Naive thymus-derived CD4-positive, alpha-beta T cell (primary cell): ENCODE measurements at regions not wholly inside any gene's neighbourhood (a gene's known extent, or its start where the extent isn't known, plus 50 kb on each side); places are given as distances from the start of the nearest gene placed in this dataset.

ENCODE experiments used
- ATAC-seq: fragments of 150-1000 bp; cut with Tn5 transposase; 2 replicates; pipeline ENCODE4 v1.10.0; 2021; ENCODE audit warnings: mild to moderate bottlenecking, moderate library complexity
- CTCF ChIA-PET: fragments of 350-600 bp; sonication (Branson Sonifier 250); formaldehyde crosslinking; loops from one replicate; lab custom pipeline; 2021; ENCODE audit warnings: antibody characterized with exemption; lab: Charles Lee
- POLR2A ChIA-PET: fragments of 350-600 bp; sonication (Branson Sonifier 250); formaldehyde crosslinking; loops from one replicate; lab custom pipeline; 2021; ENCODE audit warnings: antibody characterized with exemption, inconsistent platforms; lab: Charles Lee
- DNase-seq, 9 donors: peaks; one replicate each; pipeline versions ENCODE4 v3.0.0 to v3.0.0-alpha.2; 2020 to 2022; ENCODE audit warnings: mixed read lengths in 1 of 9
- H3K27ac ChIP-seq: one replicate; pipeline ENCODE4 v1.7.0; 2013; ENCODE audit warnings: mild to moderate bottlenecking, low read depth, low read length, moderate library complexity
- H3K27me3 ChIP-seq, 2 donors: one replicate each; pipeline ENCODE4 v1.7.0; 2013; ENCODE audit warnings: low read length in 2 of 2, mild to moderate bottlenecking in 2 of 2, moderate library complexity in 2 of 2; ENCODE audit not compliant: control insufficient read depth in 2 of 2, insufficient read depth in 2 of 2
- H3K36me3 ChIP-seq, 3 experiments: 1 replicate in 2 of 3; 2 replicates in 1 of 3; pipeline ENCODE4 v1.7.0; 2013; ENCODE audit warnings: low read length in 3 of 3, mild to moderate bottlenecking in 3 of 3, moderate library complexity in 1 of 3; ENCODE audit not compliant: insufficient read depth in 3 of 3, control insufficient read depth in 2 of 3
- H3K4me1 ChIP-seq, 2 donors: one replicate each; pipeline ENCODE4 v1.7.0; 2013; ENCODE audit warnings: low read length in 2 of 2, mild to moderate bottlenecking in 2 of 2, moderate library complexity in 1 of 2; ENCODE audit not compliant: control insufficient read depth in 2 of 2, insufficient read depth in 2 of 2
- H3K4me3 ChIP-seq: 2 replicates; pipeline ENCODE4 v1.7.0; 2013; ENCODE audit warnings: mild to moderate bottlenecking, low read length
- H3K9me3 ChIP-seq, 3 experiments: 1 replicate in 2 of 3; 2 replicates in 1 of 3; pipeline ENCODE4 v1.7.0; 2013; ENCODE audit warnings: low read length in 3 of 3; ENCODE audit not compliant: control insufficient read depth in 2 of 3
- H3K27ac Mint-ChIP-seq, 9 donors: one replicate each; pipeline ENCODE4 v1.8.0; 2020 to 2022; ENCODE audit warnings: mixed read lengths in 9 of 9, mild to moderate bottlenecking in 8 of 9, moderate library complexity in 5 of 9, inconsistent platforms in 2 of 9
- H3K27me3 Mint-ChIP-seq, 5 donors: one replicate each; pipeline ENCODE4 v1.8.0; 2021 to 2022; ENCODE audit warnings: mixed read lengths in 5 of 5, mild to moderate bottlenecking in 1 of 5
- H3K36me3 Mint-ChIP-seq, 5 donors: one replicate each; pipeline ENCODE4 v1.8.0; 2020 to 2022; ENCODE audit warnings: mixed read lengths in 5 of 5, mild to moderate bottlenecking in 3 of 5, inconsistent platforms in 1 of 5
- H3K4me1 Mint-ChIP-seq, 7 donors: one replicate each; pipeline ENCODE4 v1.8.0; 2020 to 2022; ENCODE audit warnings: mixed read lengths in 7 of 7, mild to moderate bottlenecking in 3 of 7, inconsistent platforms in 1 of 7
- H3K4me3 Mint-ChIP-seq, 10 donors: one replicate each; pipeline ENCODE4 v1.8.0; 2020 to 2022; ENCODE audit warnings: mild to moderate bottlenecking in 10 of 10, mixed read lengths in 10 of 10, moderate library complexity in 6 of 10, inconsistent platforms in 2 of 10
- H3K9me3 Mint-ChIP-seq, 11 donors: one replicate each; pipeline ENCODE4 v1.8.0; 2020 to 2022; ENCODE audit warnings: mixed read lengths in 11 of 11, mild to moderate bottlenecking in 4 of 11, inconsistent platforms in 1 of 11, moderate library complexity in 1 of 11
- intact Hi-C, 2 donors: fragments of 100-400 bp; cut with micrococcal nuclease; formaldehyde crosslinking; loops; one replicate each; pipeline ENCODE4 v1.15.1; 2023

- H3K36me3 Mint-ChIP-seq, result peaks cover 0 to 18% (median 0%) of the 10 kb centered on the region in 5 donors
Measured at GRCh38 chr1:193451001-193451400, 264.6 kb upstream of the B3GALT2 start.

DNA sequence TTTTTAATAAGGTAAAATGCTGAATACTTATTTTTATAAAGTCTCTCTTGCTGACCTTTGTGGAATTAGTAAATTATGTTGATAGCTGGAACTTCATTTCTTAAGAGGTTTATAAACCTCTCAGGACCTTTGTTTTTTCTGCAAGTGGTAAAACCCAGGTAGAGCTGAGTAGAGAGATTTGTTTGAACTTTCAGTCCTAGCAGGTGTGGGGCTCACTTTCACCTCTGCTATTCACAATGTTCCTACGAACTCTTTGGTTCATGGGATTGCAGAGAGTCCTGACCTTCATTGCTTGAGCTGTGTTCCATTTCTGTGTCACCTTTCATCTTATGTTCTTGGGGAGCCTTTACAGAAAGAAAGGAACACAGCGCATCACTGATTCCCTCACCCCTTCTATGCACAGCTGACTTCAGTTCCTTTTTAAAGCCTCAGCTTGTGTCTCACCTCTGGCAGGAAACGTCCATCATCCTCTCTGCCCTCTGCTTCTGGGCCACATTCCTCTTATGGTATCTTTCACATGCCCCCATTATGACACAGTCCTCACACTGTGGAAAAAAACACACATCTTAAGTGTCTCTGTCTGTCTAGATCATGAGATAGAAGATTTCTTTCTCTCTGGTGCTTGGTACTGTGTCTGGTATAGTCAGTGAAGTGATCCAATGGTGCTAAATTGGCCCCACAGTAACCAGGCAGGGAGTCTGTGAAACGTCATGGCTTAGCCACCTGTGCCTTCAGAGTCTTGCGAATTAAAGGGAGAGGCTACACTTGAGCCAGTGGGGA, 262.5 kb upstream of the B3GALT2 start:
- Histone ChIP-seq H3K4me3 (no peak overlapping the region), H3K9me3 (no peaks in the 10 kb centered on the region), H3K27me3 (no peaks in the 10 kb centered on the region), H3K27ac (peak overlapping the region; percentile 3), H3K4me1 (peaks cover 0 to 7% of the 10 kb centered on the region in 2 donors), H3K36me3 (no peaks in the 10 kb centered on the region)
- H3K9me3 Mint-ChIP-seq, result peaks cover 0 to 7% (median 0%) of the 10 kb centered on the region in 11 donors
- no peaks in the 10 kb centered on the region for H3K27me3 Mint-ChIP-seq
- DNase-seq, result peak in 2 of 9 donors; percentile 13 to 19
- POLR2A ChIA-PET, result interaction anchor here (1.8 to 2.0 kb wide), 2 partner anchors 10 to 30 kb away, joined by 5 to 11 read pairs; no protein-coding TSS in a partner anchor
- CTCF ChIA-PET, result no interaction called here
- H3K36me3 Mint-ChIP-seq, result peaks cover 0 to 19% (median 0%) of the 10 kb centered on the region in 5 donors
- H3K27ac Mint-ChIP-seq, result peak overlapping the region; percentile 1 to 80 (median 63)
- peaks cover 8 to 20% (median 15%) of the 10 kb centered on the region in 7 donors for H3K4me1 Mint-ChIP-seq
- intact Hi-C loops, result loop anchor here in 1 of 2 donors (2.0 kb wide), 1 partner anchor 14 kb away; no protein-coding TSS in a partner anchor
- peak; percentile 50 for ATAC-seq
- peak overlapping the region in 8 of 10 donors; percentile 1 to 36 (median 13) for H3K4me3 Mint-ChIP-seq

More at GRCh38 chr1:193451001-193451400, 264.6 kb upstream of the B3GALT2 start:
- DNase-seq, result no peak
- Mint-ChIP-seq H3K27ac (peak overlapping the region in 1 of 9 donors; percentile 3), H3K27me3 (no peaks in the 10 kb centered on the region), H3K9me3 (peaks cover 0 to 5% (median 0%) of the 10 kb centered on the region in 11 donors), H3K4me3 (no peak overlapping the region), H3K4me1 (peaks cover 8 to 20% (median 15%) of the 10 kb centered on the region in 7 donors)
- ChIA-PET POLR2A (interaction anchor here (1.1 kb wide), 1 partner anchor 10 kb away, joined by 4 read pairs; no protein-coding TSS in a partner anchor), CTCF (no interaction called here)
- no peak overlapping the region for H3K27ac ChIP-seq
- H3K4me1 ChIP-seq, result peaks cover 0 to 7% of the 10 kb centered on the region in 2 donors
- ATAC-seq, result no peak
- intact Hi-C loops, result loop anchor here in 1 of 2 donors (10.0 kb wide), 1 partner anchor 304 kb away; no protein-coding TSS in a partner anchor
- H3K9me3 ChIP-seq, result no peaks in the 10 kb centered on the region
- H3K36me3 ChIP-seq, result no peaks in the 10 kb centered on the region
- no peak overlapping the region for H3K4me3 ChIP-seq
- no peaks in the 10 kb centered on the region for H3K27me3 ChIP-seq

DNA sequence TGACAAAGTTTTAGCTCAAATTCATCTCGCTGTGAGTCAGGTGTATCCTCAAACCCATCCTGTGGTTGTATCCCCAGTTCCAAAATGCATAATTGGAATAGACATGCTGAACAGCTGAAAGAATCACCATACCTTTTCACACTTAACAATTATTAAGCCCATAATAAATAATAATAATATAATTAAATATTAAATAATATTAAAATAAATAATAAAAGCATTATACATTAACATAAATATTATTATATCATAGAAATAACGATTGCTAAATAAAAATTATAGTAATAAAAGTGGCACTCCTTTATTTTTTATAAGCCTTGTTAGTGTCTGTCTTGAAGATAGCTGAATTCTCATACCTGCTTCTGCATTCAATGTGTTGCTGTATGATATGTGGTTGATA, 257.5 kb upstream of the B3GALT2 start:
- Mint-ChIP-seq H3K4me3 (no peak overlapping the region), H3K36me3 (peaks cover 0 to 47% (median 3%) of the 10 kb centered on the region in 5 donors), H3K9me3 (peaks cover 0 to 25% (median 3%) of the 10 kb centered on the region in 11 donors), H3K4me1 (peaks cover 2 to 21% (median 8%) of the 10 kb centered on the region in 7 donors), H3K27me3 (no peaks in the 10 kb centered on the region), H3K27ac (no peak overlapping the region)
- no peak overlapping the region for H3K4me3 ChIP-seq
- DNase-seq (no peak), ATAC-seq (no peak)
- H3K36me3 ChIP-seq, result no peaks in the 10 kb centered on the region
- CTCF ChIA-PET, result no interaction called here
- no peak overlapping the region for H3K27ac ChIP-seq
- H3K27me3 ChIP-seq, result no peaks in the 10 kb centered on the region
- peaks cover 0 to 2% of the 10 kb centered on the region in 2 donors for H3K4me1 ChIP-seq
- POLR2A ChIA-PET, result interaction anchor here (0.8 to 2.0 kb wide), 3 partner anchors 15 to 31 kb away, joined by 3 to 7 read pairs (median 3); no protein-coding TSS in a partner anchor
- H3K9me3 ChIP-seq, result no peaks in the 10 kb centered on the region
- intact Hi-C loops, result no loop called here

GRCh38 chr1:193438771-193439170, 252.4 kb upstream of the B3GALT2 start:
- no peak overlapping the region for H3K4me3 Mint-ChIP-seq
- ChIA-PET CTCF (no interaction called here), POLR2A (interaction anchor here (0.7 kb wide), 1 partner anchor 187 kb away, joined by 3 read pairs; no protein-coding TSS in a partner anchor)
- no peaks in the 10 kb centered on the region for H3K36me3 ChIP-seq
- ATAC-seq (no peak), DNase-seq (no peak)
- intact Hi-C loops, result loop anchor here (1.0 to 2.0 kb wide), 3 partner anchors 20 to 40 kb away; no protein-coding TSS in a partner anchor
- no peaks in the 10 kb centered on the region for H3K27me3 ChIP-seq
- peaks cover 0 to 46% (median 12%) of the 10 kb centered on the region in 7 donors for H3K4me1 Mint-ChIP-seq
- no peak overlapping the region for H3K4me3 ChIP-seq
- H3K36me3 Mint-ChIP-seq, result peaks cover 3 to 75% (median 9%) of the 10 kb centered on the region in 5 donors
- peaks cover 3 to 42% (median 15%) of the 10 kb centered on the region in 11 donors for H3K9me3 Mint-ChIP-seq
- no peak overlapping the region for H3K27ac ChIP-seq
- peak overlapping the region in 3 of 9 donors; percentile 7 to 68 (median 28) for H3K27ac Mint-ChIP-seq
- H3K4me1 ChIP-seq, result peaks cover 5 to 12% of the 10 kb centered on the region in 2 donors
- no peaks in the 10 kb centered on the region for H3K27me3 Mint-ChIP-seq
- peaks cover 0 to 3% (median 0%) of the 10 kb centered on the region in 3 experiments for H3K9me3 ChIP-seq

- CTCF ChIA-PET, result no interaction called here
- H3K4me1 ChIP-seq, result peaks cover 5 to 12% of the 10 kb centered on the region in 2 donors
- POLR2A ChIA-PET, result interaction anchor here (0.7 kb wide), 1 partner anchor 188 kb away, joined by 3 read pairs; no protein-coding TSS in a partner anchor
- intact Hi-C loops, result loop anchor here (1.0 to 2.0 kb wide), 3 partner anchors 20 to 40 kb away; no protein-coding TSS in a partner anchor
- H3K9me3 Mint-ChIP-seq, result peaks cover 3 to 46% (median 20%) of the 10 kb centered on the region in 11 donors
- H3K36me3 Mint-ChIP-seq, result peaks cover 3 to 80% (median 13%) of the 10 kb centered on the region in 5 donors
- no peaks in the 10 kb centered on the region for H3K36me3 ChIP-seq
- H3K27me3 ChIP-seq, result no peaks in the 10 kb centered on the region
- H3K27ac Mint-ChIP-seq, result peak overlapping the region in 3 of 9 donors; percentile 7 to 92 (median 23)
- H3K9me3 ChIP-seq, result peaks cover 0 to 7% (median 0%) of the 10 kb centered on the region in 3 experiments
- ATAC-seq (no peak), DNase-seq (no peak)
- H3K27ac ChIP-seq, result no peak overlapping the region
- no peaks in the 10 kb centered on the region for H3K27me3 Mint-ChIP-seq
- peaks cover 0 to 46% (median 12%) of the 10 kb centered on the region in 7 donors for H3K4me1 Mint-ChIP-seq
- peak overlapping the region in 2 of 10 donors; percentile 12 to 40 for H3K4me3 Mint-ChIP-seq
- H3K4me3 ChIP-seq, result no peak overlapping the region
Measured at GRCh38 chr1:193438312-193438711, 251.9 kb upstream of the B3GALT2 start.

- H3K36me3 Mint-ChIP-seq, result peaks cover 3 to 81% (median 15%) of the 10 kb centered on the region in 5 donors
- peaks cover 3 to 47% (median 21%) of the 10 kb centered on the region in 11 donors for H3K9me3 Mint-ChIP-seq
- Histone ChIP-seq H3K36me3 (no peaks in the 10 kb centered on the region), H3K27me3 (no peaks in the 10 kb centered on the region), H3K4me1 (peaks cover 5 to 12% of the 10 kb centered on the region in 2 donors), H3K27ac (no peak overlapping the region), H3K4me3 (no peak overlapping the region), H3K9me3 (peaks cover 0 to 13% (median 0%) of the 10 kb centered on the region in 3 experiments)
- ChIA-PET CTCF (no interaction called here), POLR2A (no interaction called here)
- DNase-seq (no peak), ATAC-seq (peak; percentile 31)
- peak overlapping the region in 1 of 10 donors; percentile 72 for H3K4me3 Mint-ChIP-seq
- peak overlapping the region in 3 of 9 donors; percentile 36 to 92 (median 60) for H3K27ac Mint-ChIP-seq
- no peaks in the 10 kb centered on the region for H3K27me3 Mint-ChIP-seq
- intact Hi-C loops, result loop anchor here (1.0 to 2.0 kb wide), 4 partner anchors 19 to 41 kb away; no protein-coding TSS in a partner anchor
- H3K4me1 Mint-ChIP-seq, result peaks cover 0 to 46% (median 12%) of the 10 kb centered on the region in 7 donors
Measured at GRCh38 chr1:193437785-193438184, 251.4 kb upstream of the B3GALT2 start.
